H9 (cell line): ENCODE measurements at regions not wholly inside any gene's neighbourhood (a gene's known extent, or its start where the extent isn't known, plus 50 kb on each side); places are given as distances from the start of the nearest gene placed in this dataset.

ENCODE experiments used
- DNase-seq: peaks from one replicate; pipeline ENCODE4 v3.0.0-alpha.2; 2017
- H2AFZ ChIP-seq: one replicate; pipeline ENCODE4 v1.6.1; 2013; ENCODE audit warnings: mild to moderate bottlenecking, low read length, control low read depth, moderate library complexity
- H2AK5ac ChIP-seq: 2 replicates; pipeline ENCODE4 v1.6.1; 2013; ENCODE audit warnings: low read length, control low read depth, mixed read lengths; ENCODE audit not compliant: insufficient read length
- H2BK120ac ChIP-seq: one replicate; pipeline ENCODE4 v1.6.1; 2013; ENCODE audit warnings: low read depth, mild to moderate bottlenecking, low read length, control low read depth, inconsistent platforms; ENCODE audit not compliant: poor library complexity, severe bottlenecking
- H2BK12ac ChIP-seq: 2 replicates; pipeline ENCODE4 v1.6.1; 2013; ENCODE audit warnings: low read length, control low read depth, mixed read lengths, low read depth; ENCODE audit not compliant: insufficient read length
- H2BK15ac ChIP-seq: 2 replicates; pipeline ENCODE4 v1.6.1; 2013; ENCODE audit warnings: low read depth, low read length, control low read depth
- H2BK20ac ChIP-seq: one replicate; pipeline ENCODE4 v1.6.1; 2013; ENCODE audit warnings: low read depth, mild to moderate bottlenecking, low read length, control low read depth, inconsistent platforms; ENCODE audit not compliant: poor library complexity, severe bottlenecking
- H2BK5ac ChIP-seq: 2 replicates; pipeline ENCODE4 v1.6.1; 2013; ENCODE audit warnings: low read length, control low read depth, mixed read lengths; ENCODE audit not compliant: insufficient read length
- H3K14ac ChIP-seq: 2 replicates; pipeline ENCODE4 v1.6.1; 2013; ENCODE audit warnings: low read length, control low read depth; ENCODE audit not compliant: insufficient read depth
- H3K18ac ChIP-seq: 2 replicates; pipeline ENCODE4 v1.6.1; 2013; ENCODE audit warnings: low read depth, mild to moderate bottlenecking, mixed read lengths, low read length, control low read depth; ENCODE audit not compliant: insufficient read length
- H3K23ac ChIP-seq: 2 replicates; pipeline ENCODE4 v1.6.1; 2013; ENCODE audit warnings: low read length, control low read depth, mixed read lengths, low read depth; ENCODE audit not compliant: insufficient read length
- H3K23me2 ChIP-seq: 2 replicates; pipeline ENCODE4 v1.6.1; 2013; ENCODE audit warnings: low read depth, mild to moderate bottlenecking, mixed read lengths, low read length, control low read depth; ENCODE audit not compliant: insufficient read length, poor library complexity, severe bottlenecking
- H3K27ac ChIP-seq: 2 replicates; pipeline ENCODE4 v1.5.1; 2013; ENCODE audit warnings: low read length, control low read depth, mixed read lengths, low read depth; ENCODE audit not compliant: insufficient read length
- H3K27me3 ChIP-seq: 2 replicates; pipeline ENCODE4 v1.6.1; 2013; ENCODE audit warnings: low read length, control low read depth, inconsistent platforms; ENCODE audit not compliant: insufficient read depth
- H3K4ac ChIP-seq: 2 replicates; pipeline ENCODE4 v1.6.1; 2013; ENCODE audit warnings: low read depth, mild to moderate bottlenecking, control low read depth, inconsistent platforms, low read length, moderate library complexity
- H3K4me1 ChIP-seq: 2 replicates; pipeline ENCODE4 v1.6.1; 2013; ENCODE audit warnings: low read length, control low read depth, inconsistent platforms; ENCODE audit not compliant: insufficient read depth
- H3K4me2 ChIP-seq: 2 replicates; pipeline ENCODE4 v1.6.1; 2013; ENCODE audit warnings: low read length, control low read depth, mixed read lengths; ENCODE audit not compliant: insufficient read length, insufficient read depth
- H3K56ac ChIP-seq: 2 replicates; pipeline ENCODE4 v1.6.1; 2013; ENCODE audit warnings: low read depth, mild to moderate bottlenecking, mixed read lengths, low read length, control low read depth; ENCODE audit not compliant: insufficient read length
- H3K79me1 ChIP-seq: 2 replicates; pipeline ENCODE4 v1.6.1; 2013; ENCODE audit warnings: low read depth, mild to moderate bottlenecking, moderate library complexity, low read length, control low read depth, inconsistent platforms; ENCODE audit not compliant: insufficient read depth, poor library complexity, severe bottlenecking
- H3K79me2 ChIP-seq: 2 replicates; pipeline ENCODE4 v1.6.1; 2013; ENCODE audit warnings: low read length, control low read depth, inconsistent platforms; ENCODE audit not compliant: insufficient read depth
- H3K9ac ChIP-seq: 2 replicates; pipeline ENCODE4 v1.6.1; 2013; ENCODE audit warnings: low read length, control low read depth, mixed read lengths; ENCODE audit not compliant: insufficient read length; ENCODE audit errors: extremely low read depth
- H3K9me3 ChIP-seq: one replicate; pipeline ENCODE4 v1.6.1; 2013; ENCODE audit warnings: low read depth, low read length, inconsistent platforms; ENCODE audit not compliant: control insufficient read depth
- H3T11ph ChIP-seq: one replicate; pipeline ENCODE4 v1.6.1; 2013; ENCODE audit warnings: mild to moderate bottlenecking, low read length, control low read depth, inconsistent platforms
- H4K20me1 ChIP-seq: one replicate; pipeline ENCODE4 v1.6.1; 2013; ENCODE audit not compliant: control insufficient read depth, insufficient read length, insufficient read depth
- H4K5ac ChIP-seq: 2 replicates; pipeline ENCODE4 v1.6.1; 2013; ENCODE audit warnings: low read depth, mild to moderate bottlenecking, mixed read lengths, low read length, control low read depth; ENCODE audit not compliant: insufficient read length
- H4K8ac ChIP-seq: replicated peaks from 2 replicates; pipeline ENCODE4 v1.6.1; 2013; ENCODE audit warnings: low read length, control low read depth, mixed read lengths, low read depth; ENCODE audit not compliant: insufficient read length
- H4K91ac ChIP-seq: 2 replicates; pipeline ENCODE4 v1.6.1; 2013; ENCODE audit warnings: low read depth, mild to moderate bottlenecking, moderate library complexity, mixed read lengths, low read length, control low read depth; ENCODE audit not compliant: insufficient read length
- H3K27ac Mint-ChIP-seq, 3 experiments: 2 replicates in 2 of 3; 3 replicates in 1 of 3; pipeline ENCODE4 v1.8.0; 2020 to 2021; ENCODE audit warnings: mixed read lengths in 3 of 3, mild to moderate bottlenecking in 1 of 3, moderate library complexity in 1 of 3
- H3K27me3 Mint-ChIP-seq: 2 replicates; pipeline ENCODE4 v1.8.0; 2021; ENCODE audit warnings: low read depth, mild to moderate bottlenecking, moderate library complexity, mixed read lengths
- H3K36me3 Mint-ChIP-seq, 3 experiments: 2 replicates in 2 of 3; 3 replicates in 1 of 3; pipeline ENCODE4 v1.8.0; 2020 to 2021; ENCODE audit warnings: low read depth in 3 of 3, mixed read lengths in 3 of 3; ENCODE audit not compliant: insufficient read depth in 1 of 3
- H3K4me1 Mint-ChIP-seq, 2 experiments: 2 replicates each; pipeline ENCODE4 v1.8.0; 2020; ENCODE audit warnings: mixed read lengths in 2 of 2
- H3K4me3 Mint-ChIP-seq, 2 experiments: 2 replicates in 1 of 2; 3 replicates in 1 of 2; pipeline ENCODE4 v1.8.0; 2020 to 2021; ENCODE audit warnings: mild to moderate bottlenecking in 2 of 2, mixed read lengths in 2 of 2, moderate library complexity in 1 of 2
- H3K9me3 Mint-ChIP-seq, 2 experiments: 2 replicates in 1 of 2; 3 replicates in 1 of 2; pipeline ENCODE4 v1.8.0; 2020; ENCODE audit warnings: mild to moderate bottlenecking in 2 of 2, mixed read lengths in 2 of 2, moderate library complexity in 1 of 2
- WGBS: extraction: QIAGEN DNeasy Blood & Tissue Kit; methylation state at CpG from one replicate; pipeline ENCODE4 v1.1.7; 2013; ENCODE audit warnings: missing lambda C conversion rate, low lambda C conversion rate, mixed read lengths; ENCODE audit not compliant: insufficient read length; ENCODE audit errors: extremely low coverage; 5-methylcytosine and 5-hydroxymethylcytosine counted together
- TF ChIP-seq, protein P1 (sequence below): fragments of 200-600 bp; sonication (generic); conservative IDR thresholded peaks from 3 replicates; pipeline ENCODE4 v1.8.0; 2021; ENCODE audit warnings: antibody characterized with exemption, mild to moderate bottlenecking

DNA sequence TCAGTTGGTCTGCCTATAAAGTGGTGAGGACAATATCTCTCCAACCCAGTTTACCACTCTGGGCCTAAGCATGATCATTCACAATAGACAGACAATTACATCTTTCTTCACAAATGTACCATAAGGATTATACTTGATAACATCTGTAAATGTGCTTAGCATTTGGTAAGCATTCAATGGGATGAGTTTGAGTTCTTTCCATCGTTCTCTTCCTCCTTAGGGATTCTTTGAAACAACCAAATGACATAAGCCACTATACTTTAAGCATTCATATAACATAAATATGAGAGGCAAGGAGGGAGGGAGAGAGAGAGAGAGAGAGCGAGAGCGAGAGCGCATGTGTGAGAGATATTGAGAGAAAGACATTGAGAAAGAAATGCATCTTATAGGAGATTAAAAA is 303.3 kb upstream of the CBLB start:
- no peak overlapping the region for H4K91ac ChIP-seq
- Mint-ChIP-seq H3K4me3 (no peak overlapping the region), H3K9me3 (peaks cover 0 to 2% of the 10 kb centered on the region in 2 experiments; a peak in 1 of 5 replicates), H3K27ac (0 out of 7 replicates have a peak overlapping the region, but pooled peaks of 1 of the 3 experiments have one; percentile 65), H3K27me3 (no peaks in the 10 kb centered on the region), H3K36me3 (no peaks in the 10 kb centered on the region), H3K4me1 (peaks cover 15 to 16% of the 10 kb centered on the region in 2 experiments)
- no peak overlapping the region for H2AK5ac ChIP-seq
- H3K9me3 ChIP-seq, result no peaks in the 10 kb centered on the region
- H3K79me1 ChIP-seq, result no peaks in the 10 kb centered on the region
- no peak overlapping the region for H3K23ac ChIP-seq
- H4K8ac ChIP-seq, result no peak overlapping the region
- H2BK5ac ChIP-seq, result no peak overlapping the region
- H2BK20ac ChIP-seq, result no peak overlapping the region
- TF ChIP-seq, protein P1, sequence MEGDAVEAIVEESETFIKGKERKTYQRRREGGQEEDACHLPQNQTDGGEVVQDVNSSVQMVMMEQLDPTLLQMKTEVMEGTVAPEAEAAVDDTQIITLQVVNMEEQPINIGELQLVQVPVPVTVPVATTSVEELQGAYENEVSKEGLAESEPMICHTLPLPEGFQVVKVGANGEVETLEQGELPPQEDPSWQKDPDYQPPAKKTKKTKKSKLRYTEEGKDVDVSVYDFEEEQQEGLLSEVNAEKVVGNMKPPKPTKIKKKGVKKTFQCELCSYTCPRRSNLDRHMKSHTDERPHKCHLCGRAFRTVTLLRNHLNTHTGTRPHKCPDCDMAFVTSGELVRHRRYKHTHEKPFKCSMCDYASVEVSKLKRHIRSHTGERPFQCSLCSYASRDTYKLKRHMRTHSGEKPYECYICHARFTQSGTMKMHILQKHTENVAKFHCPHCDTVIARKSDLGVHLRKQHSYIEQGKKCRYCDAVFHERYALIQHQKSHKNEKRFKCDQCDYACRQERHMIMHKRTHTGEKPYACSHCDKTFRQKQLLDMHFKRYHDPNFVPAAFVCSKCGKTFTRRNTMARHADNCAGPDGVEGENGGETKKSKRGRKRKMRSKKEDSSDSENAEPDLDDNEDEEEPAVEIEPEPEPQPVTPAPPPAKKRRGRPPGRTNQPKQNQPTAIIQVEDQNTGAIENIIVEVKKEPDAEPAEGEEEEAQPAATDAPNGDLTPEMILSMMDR, result no peak
- no peak overlapping the region for H3K56ac ChIP-seq
- no peak overlapping the region for H3K9ac ChIP-seq
- H3K18ac ChIP-seq, result no peak overlapping the region
- no peak overlapping the region for H3K4me2 ChIP-seq
- H3K79me2 ChIP-seq, result no peaks in the 10 kb centered on the region
- H2BK120ac ChIP-seq, result no peak overlapping the region
- no peak overlapping the region for H2BK15ac ChIP-seq
- no peak overlapping the region for H4K5ac ChIP-seq
- no peaks in the 10 kb centered on the region for H4K20me1 ChIP-seq
- no peaks in the 10 kb centered on the region for H3K23me2 ChIP-seq
- H3K14ac ChIP-seq, result no peak overlapping the region
- H3K4ac ChIP-seq, result no peak overlapping the region
- H3K27ac ChIP-seq, result no peak overlapping the region
- WGBS, result no CpG with 5 or more reads among the region's 4 CpGs
- H3K4me1 ChIP-seq, result peaks cover 4% of the 10 kb centered on the region; the same call in 1 of the 2 replicates
- no peak overlapping the region for H3T11ph ChIP-seq
- no peak overlapping the region for H2BK12ac ChIP-seq
- no peak overlapping the region for H2AFZ ChIP-seq
- H3K27me3 ChIP-seq, result no peaks in the 10 kb centered on the region
- DNase-seq, result no peak
